ENCODE measurements at regions not wholly inside any gene's neighbourhood (a gene's known extent, or its start where the extent isn't known, plus 50 kb on each side); places are given as distances from the start of the nearest gene placed in this dataset.

DNA sequence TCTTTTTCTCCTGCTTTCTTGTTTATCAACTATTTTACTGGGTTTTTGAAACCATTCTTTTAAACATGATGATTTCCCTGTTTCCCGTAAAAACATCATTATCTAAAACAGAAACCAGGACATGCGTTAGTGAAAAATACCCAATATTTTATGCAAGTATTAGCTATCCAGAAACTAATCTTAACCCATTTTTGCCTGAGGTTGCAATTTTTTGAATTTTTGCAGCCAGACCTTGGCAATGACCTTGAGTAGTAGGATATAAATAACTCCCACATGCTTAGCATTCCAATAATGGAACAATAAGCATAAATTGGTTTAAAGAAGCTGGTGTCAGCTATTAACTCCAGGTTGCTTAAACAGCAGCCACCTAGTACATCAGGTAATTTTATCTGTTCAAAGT lies 308.9 kb upstream of the ANO3 start:
- ChIA-PET CTCF (interaction anchor here (1.5 kb wide), 1 partner anchor 41 kb away, joined by 4 read pairs; no protein-coding TSS in a partner anchor), POLR2A (no interaction called here)
- DNase-seq (ENCODE audit: low spot score) (no peak), ATAC-seq (no peak)
- Mint-ChIP-seq H3K9me3 (no peaks in the 10 kb centered on the region), H3K27me3 (ENCODE audit: low read depth) (no peaks in the 10 kb centered on the region), H3K27ac (no peak overlapping the region), H3K4me3 (no peak overlapping the region), H3K4me1 (0 out of 2 replicates have a peak, but pooled peaks cover 2% of the 10 kb centered on the region), H3K36me3 (no peaks in the 10 kb centered on the region)
- TF ChIP-seq, protein P1, sequence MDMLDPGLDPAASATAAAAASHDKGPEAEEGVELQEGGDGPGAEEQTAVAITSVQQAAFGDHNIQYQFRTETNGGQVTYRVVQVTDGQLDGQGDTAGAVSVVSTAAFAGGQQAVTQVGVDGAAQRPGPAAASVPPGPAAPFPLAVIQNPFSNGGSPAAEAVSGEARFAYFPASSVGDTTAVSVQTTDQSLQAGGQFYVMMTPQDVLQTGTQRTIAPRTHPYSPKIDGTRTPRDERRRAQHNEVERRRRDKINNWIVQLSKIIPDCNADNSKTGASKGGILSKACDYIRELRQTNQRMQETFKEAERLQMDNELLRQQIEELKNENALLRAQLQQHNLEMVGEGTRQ (CRISPR knock-in tag; IDR thresholded peaks at IDR 0.05): no peak
- TF ChIP-seq GABPB1 (CRISPR knock-in tag; IDR thresholded peaks at IDR 0.05) (no peak), NR2C2 (CRISPR knock-in tag; IDR thresholded peaks at IDR 0.05) (no peak), MYBL2 (CRISPR knock-in tag; IDR thresholded peaks at IDR 0.05) (no peak), NFYB (CRISPR knock-in tag; conservative IDR thresholded peaks at IDR 0.05; ENCODE audit: low read depth) (no peak), ELF4 (CRISPR knock-in tag; IDR thresholded peaks at IDR 0.05; ENCODE audit: low read depth) (no peak), CTCF (IDR thresholded peaks at IDR 0.05) (no peak), SMAD4 (CRISPR knock-in tag; IDR thresholded peaks at IDR 0.05) (no peak)
- TF ChIP-seq, protein P2, sequence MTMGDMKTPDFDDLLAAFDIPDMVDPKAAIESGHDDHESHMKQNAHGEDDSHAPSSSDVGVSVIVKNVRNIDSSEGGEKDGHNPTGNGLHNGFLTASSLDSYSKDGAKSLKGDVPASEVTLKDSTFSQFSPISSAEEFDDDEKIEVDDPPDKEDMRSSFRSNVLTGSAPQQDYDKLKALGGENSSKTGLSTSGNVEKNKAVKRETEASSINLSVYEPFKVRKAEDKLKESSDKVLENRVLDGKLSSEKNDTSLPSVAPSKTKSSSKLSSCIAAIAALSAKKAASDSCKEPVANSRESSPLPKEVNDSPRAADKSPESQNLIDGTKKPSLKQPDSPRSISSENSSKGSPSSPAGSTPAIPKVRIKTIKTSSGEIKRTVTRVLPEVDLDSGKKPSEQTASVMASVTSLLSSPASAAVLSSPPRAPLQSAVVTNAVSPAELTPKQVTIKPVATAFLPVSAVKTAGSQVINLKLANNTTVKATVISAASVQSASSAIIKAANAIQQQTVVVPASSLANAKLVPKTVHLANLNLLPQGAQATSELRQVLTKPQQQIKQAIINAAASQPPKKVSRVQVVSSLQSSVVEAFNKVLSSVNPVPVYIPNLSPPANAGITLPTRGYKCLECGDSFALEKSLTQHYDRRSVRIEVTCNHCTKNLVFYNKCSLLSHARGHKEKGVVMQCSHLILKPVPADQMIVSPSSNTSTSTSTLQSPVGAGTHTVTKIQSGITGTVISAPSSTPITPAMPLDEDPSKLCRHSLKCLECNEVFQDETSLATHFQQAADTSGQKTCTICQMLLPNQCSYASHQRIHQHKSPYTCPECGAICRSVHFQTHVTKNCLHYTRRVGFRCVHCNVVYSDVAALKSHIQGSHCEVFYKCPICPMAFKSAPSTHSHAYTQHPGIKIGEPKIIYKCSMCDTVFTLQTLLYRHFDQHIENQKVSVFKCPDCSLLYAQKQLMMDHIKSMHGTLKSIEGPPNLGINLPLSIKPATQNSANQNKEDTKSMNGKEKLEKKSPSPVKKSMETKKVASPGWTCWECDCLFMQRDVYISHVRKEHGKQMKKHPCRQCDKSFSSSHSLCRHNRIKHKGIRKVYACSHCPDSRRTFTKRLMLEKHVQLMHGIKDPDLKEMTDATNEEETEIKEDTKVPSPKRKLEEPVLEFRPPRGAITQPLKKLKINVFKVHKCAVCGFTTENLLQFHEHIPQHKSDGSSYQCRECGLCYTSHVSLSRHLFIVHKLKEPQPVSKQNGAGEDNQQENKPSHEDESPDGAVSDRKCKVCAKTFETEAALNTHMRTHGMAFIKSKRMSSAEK (CRISPR knock-in tag; IDR thresholded peaks at IDR 0.05; ENCODE audit: borderline replicate concordance): no peak

- DNase-seq (ENCODE audit: low spot score): no peak
- H3K36me3 Mint-ChIP-seq: no peaks in the 10 kb centered on the region
- ChIA-PET POLR2A (no interaction called here), CTCF (no interaction called here)
- H3K9me3 Mint-ChIP-seq: 0 out of 2 replicates have a peak, but pooled peaks cover 2% of the 10 kb centered on the region
- 0 out of 2 replicates have a peak, but pooled peaks cover 2% of the 10 kb centered on the region for H3K4me1 Mint-ChIP-seq
- H3K27me3 Mint-ChIP-seq (ENCODE audit: low read depth): no peaks in the 10 kb centered on the region
- no peak overlapping the region for H3K4me3 Mint-ChIP-seq
- ATAC-seq: no peak
- no peak overlapping the region for H3K27ac Mint-ChIP-seq
- TF ChIP-seq E2F4 (CRISPR knock-in tag; IDR thresholded peaks at IDR 0.05; ENCODE audit: borderline replicate concordance, low read depth) (no peak), ZNF263 (CRISPR knock-in tag; IDR thresholded peaks at IDR 0.05; ENCODE audit: low read depth) (no peak), TEAD4 (CRISPR knock-in tag; IDR thresholded peaks at IDR 0.05) (no peak), RORB (CRISPR knock-in tag; IDR thresholded peaks at IDR 0.05) (no peak), RELA (CRISPR knock-in tag; IDR thresholded peaks at IDR 0.05; ENCODE audit: borderline replicate concordance) (no peak), IRF1 (CRISPR knock-in tag; IDR thresholded peaks at IDR 0.05) (no peak), FOXJ3 (CRISPR knock-in tag; IDR thresholded peaks at IDR 0.05; ENCODE audit: borderline replicate concordance) (no peak), CTCF (IDR thresholded peaks at IDR 0.05) (no peak), NR1H2 (CRISPR knock-in tag; IDR thresholded peaks at IDR 0.05) (no peak)
- TF ChIP-seq, protein P3, sequence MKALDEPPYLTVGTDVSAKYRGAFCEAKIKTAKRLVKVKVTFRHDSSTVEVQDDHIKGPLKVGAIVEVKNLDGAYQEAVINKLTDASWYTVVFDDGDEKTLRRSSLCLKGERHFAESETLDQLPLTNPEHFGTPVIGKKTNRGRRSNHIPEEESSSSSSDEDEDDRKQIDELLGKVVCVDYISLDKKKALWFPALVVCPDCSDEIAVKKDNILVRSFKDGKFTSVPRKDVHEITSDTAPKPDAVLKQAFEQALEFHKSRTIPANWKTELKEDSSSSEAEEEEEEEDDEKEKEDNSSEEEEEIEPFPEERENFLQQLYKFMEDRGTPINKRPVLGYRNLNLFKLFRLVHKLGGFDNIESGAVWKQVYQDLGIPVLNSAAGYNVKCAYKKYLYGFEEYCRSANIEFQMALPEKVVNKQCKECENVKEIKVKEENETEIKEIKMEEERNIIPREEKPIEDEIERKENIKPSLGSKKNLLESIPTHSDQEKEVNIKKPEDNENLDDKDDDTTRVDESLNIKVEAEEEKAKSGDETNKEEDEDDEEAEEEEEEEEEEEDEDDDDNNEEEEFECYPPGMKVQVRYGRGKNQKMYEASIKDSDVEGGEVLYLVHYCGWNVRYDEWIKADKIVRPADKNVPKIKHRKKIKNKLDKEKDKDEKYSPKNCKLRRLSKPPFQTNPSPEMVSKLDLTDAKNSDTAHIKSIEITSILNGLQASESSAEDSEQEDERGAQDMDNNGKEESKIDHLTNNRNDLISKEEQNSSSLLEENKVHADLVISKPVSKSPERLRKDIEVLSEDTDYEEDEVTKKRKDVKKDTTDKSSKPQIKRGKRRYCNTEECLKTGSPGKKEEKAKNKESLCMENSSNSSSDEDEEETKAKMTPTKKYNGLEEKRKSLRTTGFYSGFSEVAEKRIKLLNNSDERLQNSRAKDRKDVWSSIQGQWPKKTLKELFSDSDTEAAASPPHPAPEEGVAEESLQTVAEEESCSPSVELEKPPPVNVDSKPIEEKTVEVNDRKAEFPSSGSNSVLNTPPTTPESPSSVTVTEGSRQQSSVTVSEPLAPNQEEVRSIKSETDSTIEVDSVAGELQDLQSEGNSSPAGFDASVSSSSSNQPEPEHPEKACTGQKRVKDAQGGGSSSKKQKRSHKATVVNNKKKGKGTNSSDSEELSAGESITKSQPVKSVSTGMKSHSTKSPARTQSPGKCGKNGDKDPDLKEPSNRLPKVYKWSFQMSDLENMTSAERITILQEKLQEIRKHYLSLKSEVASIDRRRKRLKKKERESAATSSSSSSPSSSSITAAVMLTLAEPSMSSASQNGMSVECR (CRISPR knock-in tag; IDR thresholded peaks at IDR 0.05; ENCODE audit: borderline replicate concordance): no peak
- TF ChIP-seq, protein P1 (CRISPR knock-in tag; IDR thresholded peaks at IDR 0.05): no peak
Observed at GRCh38 chr11:26025676-26026075, 306.3 kb upstream of the ANO3 start.
